ENCODE measurements at regions not wholly inside any gene's neighbourhood (a gene's known extent, or its start where the extent isn't known, plus 50 kb on each side); places are given as distances from the start of the nearest gene placed in this dataset.

DNA sequence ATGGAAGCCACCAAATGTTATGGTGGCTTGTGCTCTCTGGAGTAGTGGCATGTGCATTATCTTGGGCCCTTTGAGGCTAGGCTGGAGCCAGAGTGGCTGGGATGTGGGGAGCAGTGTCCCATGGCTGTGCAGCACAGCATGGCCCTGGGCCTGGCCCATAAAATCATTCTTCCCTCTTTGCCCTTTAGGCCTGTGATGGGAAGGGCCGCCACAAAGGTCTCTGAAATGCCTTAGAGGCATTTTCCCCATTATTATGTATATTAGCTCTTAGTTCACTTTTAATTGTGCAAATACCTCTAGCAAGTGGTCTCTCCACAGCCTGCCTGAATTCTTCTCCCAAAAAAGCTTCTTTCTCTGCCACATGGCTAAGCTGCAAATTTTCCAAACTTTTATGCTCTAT lies 297.3 kb upstream of the IRAK1BP1 start:
- Histone ChIP-seq H4K20me1 (ENCODE audit: insufficient read depth) (no peaks in the 10 kb centered on the region), H3K27ac (no peak overlapping the region), H3K9me3 (ENCODE audit: insufficient read depth, low read depth) (no peaks in the 10 kb centered on the region), H3K4me1 (replicated peaks; ENCODE audit: insufficient read depth) (no peaks in the 10 kb centered on the region), H3K9me2 (ENCODE audit: insufficient read depth) (no peaks in the 10 kb centered on the region), H3K27me3 (ENCODE audit: insufficient read depth, low read depth) (no peaks in the 10 kb centered on the region), H3K79me2 (ENCODE audit: low read depth) (no peaks in the 10 kb centered on the region), H2AFZ (no peak overlapping the region), H3K4me3 (no peak overlapping the region), H3K4me2 (no peak overlapping the region), H3F3A (ENCODE audit: insufficient read depth, low read depth) (no peaks in the 10 kb centered on the region), H3K36me3 (ENCODE audit: low read depth) (no peaks in the 10 kb centered on the region)
- BruUV-seq (replicated peaks): no TSS peak
- no peak for DNase-seq
- ChIA-PET POLR2A (ENCODE audit: unreplicated experiment) (no interaction called here), CTCF (no interaction called here)
- TF ChIP-seq EZH2 (IDR thresholded peaks at IDR 0.05; ENCODE audit: low read depth): no peak
- TF ChIP-seq, protein P1, sequence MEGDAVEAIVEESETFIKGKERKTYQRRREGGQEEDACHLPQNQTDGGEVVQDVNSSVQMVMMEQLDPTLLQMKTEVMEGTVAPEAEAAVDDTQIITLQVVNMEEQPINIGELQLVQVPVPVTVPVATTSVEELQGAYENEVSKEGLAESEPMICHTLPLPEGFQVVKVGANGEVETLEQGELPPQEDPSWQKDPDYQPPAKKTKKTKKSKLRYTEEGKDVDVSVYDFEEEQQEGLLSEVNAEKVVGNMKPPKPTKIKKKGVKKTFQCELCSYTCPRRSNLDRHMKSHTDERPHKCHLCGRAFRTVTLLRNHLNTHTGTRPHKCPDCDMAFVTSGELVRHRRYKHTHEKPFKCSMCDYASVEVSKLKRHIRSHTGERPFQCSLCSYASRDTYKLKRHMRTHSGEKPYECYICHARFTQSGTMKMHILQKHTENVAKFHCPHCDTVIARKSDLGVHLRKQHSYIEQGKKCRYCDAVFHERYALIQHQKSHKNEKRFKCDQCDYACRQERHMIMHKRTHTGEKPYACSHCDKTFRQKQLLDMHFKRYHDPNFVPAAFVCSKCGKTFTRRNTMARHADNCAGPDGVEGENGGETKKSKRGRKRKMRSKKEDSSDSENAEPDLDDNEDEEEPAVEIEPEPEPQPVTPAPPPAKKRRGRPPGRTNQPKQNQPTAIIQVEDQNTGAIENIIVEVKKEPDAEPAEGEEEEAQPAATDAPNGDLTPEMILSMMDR (conservative IDR thresholded peaks at IDR 0.05): no peak
- intact Hi-C loops (cut with micrococcal nuclease; ENCODE audit: unreplicated experiment): no loop called here

DNA sequence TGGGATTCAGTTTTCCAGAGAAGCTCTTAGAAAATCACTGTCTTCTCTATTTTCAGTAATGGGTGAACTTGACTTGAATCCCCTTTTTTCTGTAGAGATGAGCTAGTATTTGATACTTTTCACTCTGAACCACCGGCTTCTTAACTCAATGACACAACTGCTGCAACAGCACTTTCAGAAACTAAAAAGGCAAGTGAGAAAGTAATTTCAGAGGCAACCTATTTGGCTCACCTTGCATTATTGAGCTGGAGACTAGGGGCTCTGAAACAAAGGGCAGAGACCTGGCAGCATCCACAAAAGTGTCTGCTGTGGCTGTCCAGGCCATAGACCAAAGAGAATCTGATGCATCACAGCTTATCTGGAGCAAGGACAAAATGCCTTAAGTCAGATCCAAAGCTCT lies 289.8 kb upstream of the IRAK1BP1 start:
- no peaks in the 10 kb centered on the region for H3K79me2 ChIP-seq (ENCODE audit: low read depth)
- intact Hi-C loops (cut with micrococcal nuclease; ENCODE audit: unreplicated experiment): no loop called here
- H2AFZ ChIP-seq: no peak overlapping the region
- BruUV-seq (replicated peaks): no TSS peak
- H4K20me1 ChIP-seq (ENCODE audit: insufficient read depth): no peaks in the 10 kb centered on the region
- no peaks in the 10 kb centered on the region for H3K27me3 ChIP-seq (ENCODE audit: insufficient read depth, low read depth)
- TF ChIP-seq EZH2 (IDR thresholded peaks at IDR 0.05; ENCODE audit: low read depth): no peak
- TF ChIP-seq, protein P1 (conservative IDR thresholded peaks at IDR 0.05): no peak
- no peaks in the 10 kb centered on the region for H3K9me2 ChIP-seq (ENCODE audit: insufficient read depth)
- POLR2A ChIA-PET (ENCODE audit: unreplicated experiment): no interaction called here
- H3K36me3 ChIP-seq (ENCODE audit: low read depth): no peaks in the 10 kb centered on the region
- H3K27ac ChIP-seq: no peak overlapping the region
- DNase-seq: no peak
- H3K4me3 ChIP-seq: no peak overlapping the region
- CTCF ChIA-PET: no interaction called here
- no peaks in the 10 kb centered on the region for H3K9me3 ChIP-seq (ENCODE audit: insufficient read depth, low read depth)
- H3F3A ChIP-seq (ENCODE audit: insufficient read depth, low read depth): no peaks in the 10 kb centered on the region
- no peak overlapping the region for H3K4me2 ChIP-seq
- no peaks in the 10 kb centered on the region for H3K4me1 ChIP-seq (replicated peaks; ENCODE audit: insufficient read depth)

DNA sequence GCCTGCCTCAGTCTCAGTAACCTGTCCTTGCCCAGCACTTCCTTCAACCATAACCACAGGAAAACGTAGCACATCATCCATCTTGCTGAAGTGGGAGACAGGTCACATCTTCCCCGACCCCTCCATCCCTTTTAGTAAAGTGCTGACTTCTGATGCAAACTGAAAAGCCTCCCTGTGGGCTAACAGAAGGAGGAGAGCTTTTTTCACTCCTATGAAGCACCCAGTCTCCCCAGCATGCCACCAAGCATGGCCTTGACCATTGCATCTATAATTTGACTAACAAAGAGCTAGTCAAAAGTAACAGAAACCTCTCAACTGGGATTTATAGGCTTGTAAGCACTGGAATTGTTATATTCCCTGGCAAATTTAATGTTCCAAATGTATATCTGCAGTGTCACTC lies 288.9 kb upstream of the IRAK1BP1 start:
- Histone ChIP-seq H3K27me3 (ENCODE audit: insufficient read depth, low read depth) (no peaks in the 10 kb centered on the region), H3K27ac (no peak overlapping the region), H3K9me3 (ENCODE audit: insufficient read depth, low read depth) (no peaks in the 10 kb centered on the region), H3K79me2 (ENCODE audit: low read depth) (no peaks in the 10 kb centered on the region), H3K9me2 (ENCODE audit: insufficient read depth) (no peaks in the 10 kb centered on the region), H3F3A (ENCODE audit: insufficient read depth, low read depth) (no peaks in the 10 kb centered on the region), H4K20me1 (ENCODE audit: insufficient read depth) (no peaks in the 10 kb centered on the region), H3K4me2 (no peak overlapping the region), H3K4me1 (replicated peaks; ENCODE audit: insufficient read depth) (no peaks in the 10 kb centered on the region), H2AFZ (no peak overlapping the region), H3K36me3 (ENCODE audit: low read depth) (no peaks in the 10 kb centered on the region), H3K4me3 (no peak overlapping the region)
- intact Hi-C loops (cut with micrococcal nuclease; ENCODE audit: unreplicated experiment): no loop called here
- no peak for TF ChIP-seq EZH2 (IDR thresholded peaks at IDR 0.05; ENCODE audit: low read depth)
- TF ChIP-seq, protein P1 (conservative IDR thresholded peaks at IDR 0.05): no peak
- no TSS peak for BruUV-seq (replicated peaks)
- POLR2A ChIA-PET (ENCODE audit: unreplicated experiment): no interaction called here
- CTCF ChIA-PET: no interaction called here
- DNase-seq: no peak

Measured in PC-9 (cell line).